ENCODE measurements at regions not wholly inside any gene's neighbourhood (a gene's known extent, or its start where the extent isn't known, plus 50 kb on each side); places are given as distances from the start of the nearest gene placed in this dataset.

GRCh38 chr10:78408671-78409472, 375.2 kb downstream of the RPS24 start:
- TF ChIP-seq CTCF (IDR thresholded peaks at IDR 0.05) (no peak), EZH2 (IDR thresholded peaks at IDR 0.05; ENCODE audit: borderline replicate concordance, insufficient read depth, low read depth, low read length, poor library complexity, severe bottlenecking) (no peak)
- H3K9me3 ChIP-seq (ENCODE audit: control extremely low read depth in 1 of 3, control insufficient read depth in 2 of 3, insufficient read depth in 1 of 3, low read length in 2 of 3) = no peaks in the 10 kb centered on the region
- H3K79me2 ChIP-seq (ENCODE audit: control insufficient read depth, insufficient read depth, low read length) = no peaks in the 10 kb centered on the region
- no peaks in the 10 kb centered on the region for H4K20me1 ChIP-seq (ENCODE audit: control insufficient read depth, insufficient read depth, low read length, poor library complexity, severe bottlenecking)
- no peak overlapping the region for H3K27ac Mint-ChIP-seq
- H3K27me3 Mint-ChIP-seq = peaks cover 37% of the 10 kb centered on the region
- H3K27ac ChIP-seq (ENCODE audit: low read length in 2 of 2) = no peak overlapping the region
- no peak overlapping the region for H3K4me2 ChIP-seq (replicated peaks; ENCODE audit: low read depth, low read length, poor library complexity, severe bottlenecking)
- H3K4me3 Mint-ChIP-seq = no peak overlapping the region
- H3K4me3 ChIP-seq (ENCODE audit: control extremely low read depth in 1 of 5, extremely low read depth in 1 of 5, insufficient read depth in 1 of 5, low read depth in 2 of 5, low read length in 4 of 5) = no peak overlapping the region
- no peaks in the 10 kb centered on the region for H3K36me3 ChIP-seq (replicated peaks in 1 of 2; ENCODE audit: control extremely low read depth in 1 of 2, control insufficient read depth in 1 of 2, extremely low read depth in 1 of 2, insufficient read depth in 2 of 2, low read length in 1 of 2)
- H2AFZ ChIP-seq (ENCODE audit: insufficient read depth, low read depth, low read length, poor library complexity, severe bottlenecking) = no peak overlapping the region
- peaks cover 7 to 11% of the 10 kb centered on the region in 2 donors for H3K4me1 ChIP-seq (ENCODE audit: control insufficient read depth in 2 of 2, insufficient read depth in 2 of 2, low read length in 2 of 2)
- DNase-seq (no peak), ATAC-seq (ENCODE audit: low read depth) (no peak)
- peaks cover 0 to 24% (median 5%) of the 10 kb centered on the region in 4 experiments for H3K27me3 ChIP-seq (replicated peaks in 1 of 4; ENCODE audit: control extremely low read depth in 1 of 4, control insufficient read depth in 3 of 4, insufficient read depth in 4 of 4, low read length in 3 of 4)
- H3K4me1 Mint-ChIP-seq = peaks cover 8% of the 10 kb centered on the region
- H3K9me3 Mint-ChIP-seq (ENCODE audit: insufficient read depth) = no peaks in the 10 kb centered on the region
- intact Hi-C loops (cut with micrococcal nuclease) = no loop called here
- CTCF ChIA-PET = no interaction called here
- POLR2A ChIA-PET = no interaction called here
- WGBS (ENCODE audit: insufficient coverage) = 63% methylated on average over 9 of the region's 12 CpGs
- no peak overlapping the region for H3K9ac ChIP-seq (ENCODE audit: low read length)
